SJSA1 (cell line): ENCODE measurements at regions not wholly inside any gene's neighbourhood (a gene's known extent, or its start where the extent isn't known, plus 50 kb on each side); places are given as distances from the start of the nearest gene placed in this dataset.
"Not testable (repeated sequence)": the region's sequence is repeated elsewhere in the genome, so short reads cannot be mapped to it uniquely, and the experiment has no call there.

ENCODE experiments used
- DNase-seq, 2 experiments: peaks; one replicate each; pipeline ENCODE4 v3.0.0-alpha.2; 2015 to 2020; ENCODE audit warnings: low spot score in 2 of 2, low read depth in 1 of 2
- H3K27ac ChIP-seq: fragments of 250-450 bp; sonication (Bioruptor Pico); 2 replicates; pipeline ENCODE4 v1.5.1; 2020; ENCODE audit warnings: mild to moderate bottlenecking, moderate library complexity
- H3K27me3 ChIP-seq: fragments of 250-450 bp; sonication (Bioruptor Pico); replicated peaks from 2 replicates; pipeline ENCODE4 v1.5.1; 2020; ENCODE audit warnings: mild to moderate bottlenecking, moderate library complexity
- H3K36me3 ChIP-seq: fragments of 250-450 bp; sonication (Bioruptor Pico); 2 replicates; pipeline ENCODE4 v1.5.1; 2020; ENCODE audit warnings: mild to moderate bottlenecking
- H3K4me1 ChIP-seq: fragments of 250-450 bp; sonication (Bioruptor Pico); replicated peaks from 2 replicates; pipeline ENCODE4 v1.6.1; 2021; ENCODE audit warnings: mild to moderate bottlenecking
- H3K4me3 ChIP-seq: fragments of 250-450 bp; sonication (Bioruptor Pico); 2 replicates; pipeline ENCODE4 v1.5.1; 2020; ENCODE audit warnings: mild to moderate bottlenecking
- H3K9me3 ChIP-seq: fragments of 250-450 bp; sonication (Bioruptor Pico); replicated peaks from 2 replicates; pipeline ENCODE4 v1.5.1; 2020; ENCODE audit warnings: mild to moderate bottlenecking

DNA sequence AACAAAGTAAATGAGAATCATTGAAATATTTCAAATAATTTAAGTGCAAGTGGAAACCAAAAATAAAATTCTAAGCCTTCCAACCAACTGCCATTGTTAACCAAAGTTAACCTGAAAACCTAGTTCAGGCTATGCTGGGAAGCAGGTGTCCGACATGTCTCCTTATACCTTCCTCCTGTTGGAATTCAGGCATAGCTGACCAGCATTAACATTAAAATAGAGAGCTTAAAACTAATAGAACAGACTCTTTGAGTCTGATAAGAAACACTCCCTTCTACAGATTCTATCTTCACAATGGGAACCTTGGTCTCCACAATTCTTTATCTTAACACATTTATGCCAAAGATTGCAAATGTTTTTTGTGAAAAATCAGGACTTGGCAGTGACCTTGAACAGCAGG lies 1004.9 kb upstream of the NRXN1 start:
- Histone ChIP-seq H3K27ac (no peak overlapping the region), H3K9me3 (peaks cover 8% of the 10 kb centered on the region; the same call in 1 of the 2 replicates), H3K36me3 (no peaks in the 10 kb centered on the region), H3K4me1 (no peaks in the 10 kb centered on the region), H3K4me3 (no peak overlapping the region), H3K27me3 (no peaks in the 10 kb centered on the region)
- DNase-seq: no peak

DNA sequence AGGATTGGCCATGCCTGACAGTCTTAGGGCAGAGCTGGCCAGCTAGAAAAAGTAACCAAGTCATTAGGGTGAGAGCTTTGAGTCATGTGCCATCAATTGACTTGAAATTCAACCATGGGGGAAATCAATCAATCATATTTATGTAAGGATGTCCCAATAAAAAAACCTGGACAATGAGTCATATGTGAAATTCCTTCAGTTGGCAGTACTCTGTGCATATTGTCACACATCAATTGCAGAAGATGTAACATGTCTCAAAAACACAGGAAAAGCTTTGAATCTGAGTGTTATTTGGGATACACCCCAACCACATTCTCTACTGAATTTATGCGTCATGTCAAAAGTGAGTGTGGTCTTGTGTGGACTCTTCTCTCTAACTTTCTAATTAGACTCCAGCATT lies 1004.1 kb upstream of the NRXN1 start:
- H3K9me3 ChIP-seq: peaks cover 8% of the 10 kb centered on the region; the same call in 1 of the 2 replicates
- H3K27ac ChIP-seq: no peak overlapping the region
- H3K4me1 ChIP-seq: no peaks in the 10 kb centered on the region
- no peaks in the 10 kb centered on the region for H3K36me3 ChIP-seq
- H3K27me3 ChIP-seq: no peaks in the 10 kb centered on the region
- no peak for DNase-seq
- no peak overlapping the region for H3K4me3 ChIP-seq

DNA sequence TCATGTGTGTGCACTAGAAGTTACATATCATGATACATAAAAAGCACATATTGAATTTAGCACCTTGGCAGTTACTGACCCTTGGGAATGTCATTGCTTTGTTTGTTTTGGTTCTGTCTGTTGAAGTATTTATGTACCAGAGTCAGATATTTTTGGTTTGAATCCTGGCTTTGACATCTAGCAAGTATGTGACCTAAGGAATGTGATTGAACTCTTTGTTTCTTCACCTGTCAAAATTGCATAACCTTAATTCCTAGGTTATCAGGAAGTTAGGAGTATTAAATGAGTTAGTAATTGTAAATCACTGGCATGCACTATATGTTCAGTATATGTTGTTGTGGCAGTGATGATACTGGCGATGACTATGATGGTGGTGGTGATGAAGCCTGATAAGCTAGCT lies 1003.5 kb upstream of the NRXN1 start:
- H3K9me3 ChIP-seq: peaks cover 11% of the 10 kb centered on the region; the same call in 1 of the 2 replicates
- no peaks in the 10 kb centered on the region for H3K36me3 ChIP-seq
- no peak overlapping the region for H3K4me3 ChIP-seq
- no peak overlapping the region for H3K27ac ChIP-seq
- no peaks in the 10 kb centered on the region for H3K4me1 ChIP-seq
- DNase-seq: no peak
- no peaks in the 10 kb centered on the region for H3K27me3 ChIP-seq

GRCh38 chr2:52034706-52035105 lies 1002.8 kb upstream of the NRXN1 start:
- no peak for DNase-seq
- no peak overlapping the region for H3K4me3 ChIP-seq
- no peak overlapping the region for H3K27ac ChIP-seq
- no peaks in the 10 kb centered on the region for H3K27me3 ChIP-seq
- H3K4me1 ChIP-seq: no peaks in the 10 kb centered on the region
- peaks cover 11% of the 10 kb centered on the region; the same call in 1 of the 2 replicates for H3K9me3 ChIP-seq
- H3K36me3 ChIP-seq: no peaks in the 10 kb centered on the region

DNA sequence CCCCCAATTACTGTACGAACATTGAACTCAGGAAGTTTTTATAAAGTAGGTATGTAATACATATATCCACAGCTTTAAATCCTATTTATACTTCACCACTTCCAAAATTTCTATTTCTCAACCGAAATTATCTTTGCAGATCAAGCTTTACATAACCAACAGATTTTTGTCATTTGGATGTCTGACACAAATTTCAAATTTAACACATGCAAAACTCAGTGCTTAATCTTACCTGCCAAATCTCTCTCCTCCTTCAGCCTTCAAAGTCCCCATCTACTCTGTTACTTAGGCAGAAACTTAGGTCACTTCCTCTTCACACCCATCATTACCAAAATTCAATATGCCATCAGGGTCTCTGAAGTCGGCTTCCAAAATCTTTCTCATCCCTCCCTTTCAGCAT lies 990.1 kb upstream of the NRXN1 start:
- no peaks in the 10 kb centered on the region for H3K36me3 ChIP-seq
- DNase-seq: no peak

DNA sequence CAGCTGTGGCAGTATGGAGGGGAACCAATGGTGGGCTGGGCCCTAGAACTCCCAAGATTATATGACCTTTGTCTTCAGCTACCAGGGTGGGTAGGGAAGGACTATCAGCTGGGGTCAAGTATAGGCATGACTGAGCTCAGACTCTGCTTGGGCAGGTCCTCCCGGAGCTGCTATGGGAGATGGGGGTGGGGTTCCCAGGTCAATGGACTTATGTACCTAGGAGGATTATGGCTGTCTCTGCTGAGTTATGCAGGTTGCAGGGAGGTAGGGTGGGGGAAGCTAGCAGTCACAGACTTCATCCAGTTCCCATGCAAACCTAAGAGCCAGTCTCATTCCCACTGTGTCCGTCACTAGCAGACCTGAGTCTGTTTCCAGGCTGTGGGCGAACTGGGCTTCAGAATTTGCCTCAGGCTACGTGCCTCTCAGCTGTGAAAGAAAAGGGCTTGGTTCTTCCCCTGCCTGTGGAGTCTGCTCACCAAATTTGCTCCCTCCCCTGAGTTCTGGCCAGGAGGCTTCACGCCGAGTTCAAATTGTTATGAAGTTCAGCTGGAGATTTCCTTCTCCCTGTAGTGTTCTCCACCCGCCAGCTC lies 985.8 kb upstream of the NRXN1 start:
- H3K4me1 ChIP-seq: no peaks in the 10 kb centered on the region
- no peak for DNase-seq
- H3K9me3 ChIP-seq: peaks cover 3% of the 10 kb centered on the region
- no peaks in the 10 kb centered on the region for H3K36me3 ChIP-seq
- H3K4me3 ChIP-seq: no peak overlapping the region
- H3K27me3 ChIP-seq: no peaks in the 10 kb centered on the region
- H3K27ac ChIP-seq: no peak overlapping the region

More for the DNA sequence above, 990.1 kb upstream of the NRXN1 start:
- H3K4me3 ChIP-seq: no peak overlapping the region
- H3K9me3 ChIP-seq: peaks cover 3% of the 10 kb centered on the region
- H3K27ac ChIP-seq: no peak overlapping the region
- no peaks in the 10 kb centered on the region for H3K4me1 ChIP-seq
- H3K27me3 ChIP-seq: no peaks in the 10 kb centered on the region

DNA sequence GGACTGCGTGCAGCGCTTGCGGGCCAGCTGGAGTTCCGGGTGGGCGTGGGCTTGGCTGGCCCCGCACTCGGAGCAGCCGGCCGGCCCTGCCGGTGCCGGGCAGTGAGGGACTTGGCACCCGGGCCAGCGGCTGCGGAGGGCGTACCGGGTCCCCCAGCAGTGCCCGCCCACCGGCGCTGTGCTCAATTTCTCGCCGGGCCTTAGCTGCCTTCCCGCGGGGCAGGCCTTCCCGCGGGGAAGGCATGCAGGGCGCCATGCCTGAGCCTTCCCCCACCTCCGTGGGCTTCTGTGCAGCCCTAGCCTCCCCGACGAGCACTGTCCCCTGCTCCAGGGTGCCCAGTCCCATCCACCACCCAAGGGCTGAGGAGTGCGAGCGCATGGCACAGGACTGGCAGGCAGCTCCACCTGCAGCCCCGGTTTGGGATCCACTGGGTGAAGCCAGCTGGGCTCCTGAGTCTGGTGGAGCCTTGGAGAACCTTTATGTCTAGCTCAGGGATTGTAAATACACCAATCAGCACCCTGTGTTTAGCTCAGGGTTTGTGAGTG lies 975.0 kb upstream of the NRXN1 start:
- H3K9me3 ChIP-seq, DNase-seq, H3K27ac ChIP-seq, H3K27me3 ChIP-seq, H3K4me1 ChIP-seq, H3K4me3 ChIP-seq, H3K36me3 ChIP-seq: not testable (repeated sequence)

DNA sequence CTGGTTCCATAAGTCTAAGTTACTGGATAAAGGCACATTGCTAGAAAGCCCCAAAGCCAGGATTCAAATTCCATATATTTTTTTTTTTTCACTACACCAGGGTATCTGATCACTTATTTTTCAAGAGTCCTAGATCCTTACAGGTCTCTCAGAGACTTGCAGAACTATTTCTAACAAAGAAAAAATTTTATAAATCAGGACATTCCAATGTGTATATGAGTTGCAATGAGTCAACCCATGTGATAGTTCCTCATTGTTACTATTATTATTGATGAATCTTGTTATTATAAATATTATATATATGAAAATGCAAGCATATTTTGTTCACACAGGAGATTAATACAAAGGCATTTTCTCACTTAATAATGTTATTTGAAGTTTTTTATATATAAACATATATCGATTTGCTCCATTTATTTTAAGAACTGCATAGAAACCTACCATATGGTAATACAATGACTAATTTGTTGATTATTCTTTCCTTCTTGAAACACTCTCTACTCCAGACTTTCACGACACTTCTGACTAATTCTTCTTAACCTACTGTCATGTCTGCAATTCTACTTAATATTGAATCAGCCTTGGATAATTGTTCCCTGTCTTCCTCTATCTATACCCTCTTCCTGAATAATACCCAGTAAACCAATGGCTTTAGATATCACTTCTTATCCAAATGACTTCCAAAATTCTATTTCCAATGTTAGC lies 968.4 kb upstream of the NRXN1 start:
- 0 out of 2 replicates have a peak, but pooled peaks cover 3% of the 10 kb centered on the region for H3K9me3 ChIP-seq
- H3K4me3 ChIP-seq: no peak overlapping the region
- no peaks in the 10 kb centered on the region for H3K27me3 ChIP-seq
- no peak overlapping the region for H3K27ac ChIP-seq
- no peak for DNase-seq
- no peaks in the 10 kb centered on the region for H3K4me1 ChIP-seq
- no peaks in the 10 kb centered on the region for H3K36me3 ChIP-seq

GRCh38 chr2:51998890-51999289 lies 967.0 kb upstream of the NRXN1 start:
- H3K4me3 ChIP-seq: no peak overlapping the region
- no peaks in the 10 kb centered on the region for H3K36me3 ChIP-seq
- no peak overlapping the region for H3K27ac ChIP-seq
- no peaks in the 10 kb centered on the region for H3K4me1 ChIP-seq
- DNase-seq: no peak
- H3K27me3 ChIP-seq: no peaks in the 10 kb centered on the region
- 0 out of 2 replicates have a peak, but pooled peaks cover 3% of the 10 kb centered on the region for H3K9me3 ChIP-seq

DNA sequence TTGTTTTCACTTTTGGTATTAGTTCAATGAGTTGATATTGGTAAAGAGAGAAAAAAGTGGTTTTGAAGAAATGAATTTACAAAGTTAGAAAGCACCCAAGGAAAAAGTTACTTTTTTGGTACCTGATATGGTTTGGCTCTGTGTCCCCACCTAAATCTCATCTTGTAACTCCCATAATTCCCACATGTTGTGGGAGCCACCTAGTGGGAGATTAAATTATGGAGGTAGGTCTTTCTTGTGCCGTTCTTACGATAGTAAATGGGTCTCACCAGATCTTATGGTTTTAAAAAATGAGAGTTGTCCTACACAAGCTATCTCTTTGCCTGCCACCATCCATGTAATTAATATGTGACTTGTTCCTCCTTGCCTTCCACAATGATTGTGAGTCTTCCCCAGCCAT lies 965.6 kb upstream of the NRXN1 start:
- H3K27me3 ChIP-seq: no peaks in the 10 kb centered on the region
- no peaks in the 10 kb centered on the region for H3K4me1 ChIP-seq
- no peak overlapping the region for H3K27ac ChIP-seq
- no peak overlapping the region for H3K4me3 ChIP-seq
- no peaks in the 10 kb centered on the region for H3K36me3 ChIP-seq
- no peak for DNase-seq
- H3K9me3 ChIP-seq: 0 out of 2 replicates have a peak, but pooled peaks cover 3% of the 10 kb centered on the region

GRCh38 chr2:51995293-51995692 lies 963.4 kb upstream of the NRXN1 start:
- no peaks in the 10 kb centered on the region for H3K36me3 ChIP-seq
- H3K27ac ChIP-seq: no peak overlapping the region
- no peak for DNase-seq
- H3K27me3 ChIP-seq: no peaks in the 10 kb centered on the region
- H3K4me3 ChIP-seq: no peak overlapping the region
- H3K4me1 ChIP-seq: no peaks in the 10 kb centered on the region
- H3K9me3 ChIP-seq: 0 out of 2 replicates have a peak, but pooled peaks cover 2% of the 10 kb centered on the region

DNA sequence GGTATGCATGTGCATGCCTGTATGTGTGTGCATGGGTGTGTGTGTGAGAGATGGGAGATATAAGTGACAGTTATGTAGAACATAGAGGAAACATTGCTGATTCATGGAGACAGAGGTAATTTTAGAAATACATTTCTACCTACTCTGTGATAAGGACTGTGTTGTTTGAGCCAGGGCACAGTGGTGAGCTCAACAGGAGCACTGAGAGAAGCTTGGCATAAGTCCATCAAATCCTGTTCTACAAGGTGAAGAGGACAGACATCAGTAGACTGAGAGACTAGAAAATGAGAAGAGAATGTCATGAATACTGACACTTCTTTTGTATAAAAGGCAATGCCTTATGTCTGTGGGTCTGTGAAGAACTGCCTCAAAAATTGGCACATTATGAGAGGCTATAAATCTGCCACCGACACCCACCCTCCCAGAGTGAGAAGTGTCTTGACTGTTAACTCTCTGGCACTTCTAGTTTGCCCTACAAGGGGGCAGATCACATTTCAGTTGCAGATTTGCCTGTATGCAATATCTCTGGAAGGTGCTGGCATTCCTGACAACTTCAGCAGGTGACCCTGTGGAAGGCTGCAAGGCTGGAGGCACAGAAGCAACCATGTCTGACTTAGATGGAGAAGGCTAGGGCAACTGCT lies 962.3 kb upstream of the NRXN1 start:
- no peaks in the 10 kb centered on the region for H3K36me3 ChIP-seq
- no peak for DNase-seq

GRCh38 chr2:51990684-51991083 lies 958.8 kb upstream of the NRXN1 start:
- H3K36me3 ChIP-seq: no peaks in the 10 kb centered on the region
- DNase-seq: no peak
- H3K27ac ChIP-seq: no peak overlapping the region
- H3K4me1 ChIP-seq: no peaks in the 10 kb centered on the region
- no peaks in the 10 kb centered on the region for H3K27me3 ChIP-seq
- no peak overlapping the region for H3K4me3 ChIP-seq
- peaks cover 6% of the 10 kb centered on the region; the same call in 1 of the 2 replicates for H3K9me3 ChIP-seq

More for the DNA sequence above, 962.3 kb upstream of the NRXN1 start:
- Histone ChIP-seq H3K27me3 (no peaks in the 10 kb centered on the region), H3K4me1 (no peaks in the 10 kb centered on the region), H3K27ac (no peak overlapping the region), H3K4me3 (no peak overlapping the region), H3K9me3 (0 out of 2 replicates have a peak, but pooled peaks cover 2% of the 10 kb centered on the region)

GRCh38 chr2:51986101-51986500 lies 954.2 kb upstream of the NRXN1 start:
- H3K36me3 ChIP-seq: no peaks in the 10 kb centered on the region
- no peaks in the 10 kb centered on the region for H3K4me1 ChIP-seq
- no peak overlapping the region for H3K27ac ChIP-seq
- peaks cover 6% of the 10 kb centered on the region; the same call in 1 of the 2 replicates for H3K9me3 ChIP-seq
- no peak overlapping the region for H3K4me3 ChIP-seq
- no peak for DNase-seq
- H3K27me3 ChIP-seq: no peaks in the 10 kb centered on the region
